H1 (cell line): ENCODE measurements at regions not wholly inside any gene's neighbourhood (a gene's known extent, or its start where the extent isn't known, plus 50 kb on each side); places are given as distances from the start of the nearest gene placed in this dataset.

Experiments used
- CTCF ChIA-PET: fragments of 300-600 bp; sonication (Branson Sonifier 250); formaldehyde crosslinking; loops from one replicate; lab custom pipeline; 2021; ENCODE audit not compliant: partially characterized antibody; lab: Charles Lee
- POLR2A ChIA-PET: fragments of 300-600 bp; sonication (Branson Sonifier 250); formaldehyde crosslinking; loops from one replicate; lab custom pipeline; 2021; ENCODE audit warnings: inconsistent platforms; ENCODE audit not compliant: partially characterized antibody; lab: Charles Lee
- DNase-seq, 2 experiments: peaks; one replicate each; pipeline versions ENCODE4 v3.0.0 to v3.0.0-alpha.2; 2010 to 2022; ENCODE audit warnings: low spot score in 2 of 2, low read depth in 1 of 2, mixed read lengths in 1 of 2
- FAIRE-seq: peaks from 2 replicates; lab custom pipeline; 2011; peaks lifted over from hg19 to GRCh38; lab: Jason Lieb, UNC
- H2AFZ ChIP-seq: 2 replicates; pipeline ENCODE4 v1.8.1; 2012; ENCODE audit warnings: low read length, inconsistent platforms
- H2AK5ac ChIP-seq: 2 replicates; pipeline ENCODE4 v1.6.1; 2013; ENCODE audit warnings: low read depth, low read length
- H2BK120ac ChIP-seq: replicated peaks from 2 replicates; pipeline ENCODE3; 2013; ENCODE audit warnings: low read depth, low read length, inconsistent platforms
- H2BK12ac ChIP-seq: 2 replicates; pipeline ENCODE4 v1.6.1; 2013; ENCODE audit warnings: low read depth, low read length
- H2BK15ac ChIP-seq: 2 replicates; pipeline ENCODE4 v1.6.1; 2013; ENCODE audit warnings: low read length
- H2BK20ac ChIP-seq: 2 replicates; pipeline ENCODE4 v1.6.1; 2013; ENCODE audit warnings: low read length
- H2BK5ac ChIP-seq: 2 replicates; pipeline ENCODE4 v1.6.1; 2013; ENCODE audit warnings: low read depth, low read length
- H3K14ac ChIP-seq: 2 replicates; pipeline ENCODE4 v1.6.1; 2013; ENCODE audit warnings: inconsistent platforms; ENCODE audit not compliant: insufficient read length
- H3K18ac ChIP-seq: 2 replicates; pipeline ENCODE4 v1.6.1; 2013; ENCODE audit warnings: low read length; ENCODE audit errors: extremely low read depth
- H3K23ac ChIP-seq: 2 replicates; pipeline ENCODE4 v1.6.1; 2013; ENCODE audit warnings: inconsistent platforms; ENCODE audit not compliant: insufficient read length
- H3K23me2 ChIP-seq: 2 replicates; pipeline ENCODE4 v1.6.1; 2013; ENCODE audit warnings: low read depth, low read length
- H3K27ac ChIP-seq: 2 replicates; pipeline ENCODE4 v1.6.1; 2011; ENCODE audit warnings: low read depth, low read length, inconsistent platforms
- H3K27me3 ChIP-seq, 4 experiments: replicated peaks in 1 of 4; 1 replicate in 1 of 4; 2 replicates in 3 of 4; pipeline versions ENCODE4 v1.6.1 to v1.8.1; 2011 to 2013; ENCODE audit warnings: low read length in 3 of 4, mild to moderate bottlenecking in 3 of 4, inconsistent platforms in 2 of 4, mixed read lengths in 2 of 4, moderate library complexity in 1 of 4; ENCODE audit not compliant: control insufficient read depth in 3 of 4, insufficient read depth in 3 of 4; ENCODE audit errors: extremely low read depth in 1 of 4
- H3K36me3 ChIP-seq, 4 experiments: 2 replicates each; pipeline versions ENCODE4 v1.6.1 to v1.8.1; 2011 to 2013; ENCODE audit warnings: mild to moderate bottlenecking in 4 of 4, low read length in 3 of 4, moderate library complexity in 2 of 4, control low read depth in 1 of 4, inconsistent platforms in 1 of 4; ENCODE audit not compliant: insufficient read depth in 4 of 4, control insufficient read depth in 2 of 4
- H3K4ac ChIP-seq: replicated peaks from 2 replicates; pipeline ENCODE3; 2013; ENCODE audit warnings: low read length, low read depth, mixed read lengths, inconsistent platforms; ENCODE audit not compliant: insufficient read length
- H3K4me1 ChIP-seq, 4 experiments: replicated peaks in 1 of 4; 1 replicate in 1 of 4; 2 replicates in 3 of 4; pipeline versions ENCODE4 v1.6.1 to v1.8.1; 2011 to 2013; ENCODE audit warnings: low read length in 3 of 4, inconsistent platforms in 2 of 4, mixed read lengths in 1 of 4; ENCODE audit not compliant: insufficient read depth in 4 of 4, control insufficient read depth in 3 of 4
- H3K4me2 ChIP-seq, 2 experiments: 2 replicates each; pipeline versions ENCODE4 v1.6.1 to v1.8.1; 2011 to 2013; ENCODE audit warnings: low read depth in 2 of 2, low read length in 2 of 2, control low read depth in 1 of 2, inconsistent platforms in 1 of 2, mild to moderate bottlenecking in 1 of 2; ENCODE audit not compliant: insufficient read depth in 1 of 2
- H3K4me3 ChIP-seq, 4 experiments: fragments of 200-600, 300-600 bp in 1 of 4; sonication (generic), shearing (Covaris generic), sonication (Bioruptor Twin) in 1 of 4; 2 replicates each; pipeline versions ENCODE4 v1.5.1 to v1.8.1; 2011 to 2016; ENCODE audit warnings: low read length in 4 of 4, low read depth in 3 of 4, control low read depth in 2 of 4, inconsistent platforms in 2 of 4, mild to moderate bottlenecking in 2 of 4, mixed read lengths in 1 of 4, moderate library complexity in 1 of 4; ENCODE audit not compliant: insufficient read depth in 2 of 4; ENCODE audit errors: extremely low read depth in 1 of 4
- H3K56ac ChIP-seq: replicated peaks from 2 replicates; pipeline ENCODE3; 2013; ENCODE audit warnings: low read depth, mild to moderate bottlenecking, mixed read lengths, low read length, inconsistent platforms; ENCODE audit not compliant: insufficient read length
- H3K79me1 ChIP-seq: 2 replicates; pipeline ENCODE4 v1.6.1; 2013; ENCODE audit warnings: low read depth, low read length, control low read depth
- H3K79me2 ChIP-seq, 2 experiments: 2 replicates each; pipeline versions ENCODE4 v1.6.1 to v1.8.1; 2012 to 2013; ENCODE audit warnings: low read length in 2 of 2, mild to moderate bottlenecking in 2 of 2, inconsistent platforms in 1 of 2; ENCODE audit not compliant: insufficient read depth in 2 of 2, control insufficient read depth in 1 of 2
- H3K9ac ChIP-seq, 4 experiments: replicated peaks in 1 of 4; 1 replicate in 1 of 4; 2 replicates in 3 of 4; pipeline versions ENCODE4 v1.6.1 to v1.8.1; 2011 to 2013; ENCODE audit warnings: low read depth in 3 of 4, low read length in 3 of 4, control low read depth in 2 of 4, mild to moderate bottlenecking in 2 of 4, moderate library complexity in 2 of 4, inconsistent platforms in 1 of 4; ENCODE audit errors: extremely low read depth in 1 of 4
- H3K9me3 ChIP-seq, 2 experiments: 2 replicates each; pipeline versions ENCODE4 v1.6.1 to v1.8.1; 2012 to 2013; ENCODE audit warnings: mild to moderate bottlenecking in 2 of 2, moderate library complexity in 2 of 2, control low read depth in 1 of 2, inconsistent platforms in 1 of 2, low read depth in 1 of 2, low read length in 1 of 2, mixed read lengths in 1 of 2; ENCODE audit not compliant: insufficient read depth in 2 of 2
- H4K20me1 ChIP-seq, 2 experiments: replicated peaks in 1 of 2; 2 replicates each; pipeline versions ENCODE3 to v1.8.1; 2011 to 2013; ENCODE audit warnings: inconsistent platforms in 2 of 2, low read length in 2 of 2, mild to moderate bottlenecking in 1 of 2; ENCODE audit not compliant: insufficient read depth in 2 of 2, control insufficient read depth in 1 of 2
- H4K5ac ChIP-seq: 2 replicates; pipeline ENCODE4 v1.6.1; 2013; ENCODE audit warnings: low read length, low read depth, mixed read lengths, inconsistent platforms; ENCODE audit not compliant: insufficient read length
- H4K8ac ChIP-seq: 2 replicates; pipeline ENCODE4 v1.8.0; 2013; ENCODE audit warnings: mild to moderate bottlenecking, moderate library complexity, low read length, inconsistent platforms; ENCODE audit not compliant: insufficient read depth; ENCODE audit errors: extremely low read depth
- H4K91ac ChIP-seq: replicated peaks from 2 replicates; pipeline ENCODE3; 2013; ENCODE audit warnings: low read length, mixed read lengths, inconsistent platforms; ENCODE audit not compliant: insufficient read length
- ASH2L ChIP-seq: fragments of 200-600, 300-600 bp; sonication (generic); IDR thresholded peaks from one replicate; pipeline ENCODE4 v1.7.1; 2017; ENCODE audit warnings: low read length
- CREB1 ChIP-seq: IDR thresholded peaks from 2 replicates; pipeline ENCODE4 v1.6.1; 2012; ENCODE audit warnings: inconsistent platforms
- HDAC6 ChIP-seq: IDR thresholded peaks from one replicate; pipeline ENCODE4 v1.7.1; 2012; ENCODE audit warnings: low read depth, mild to moderate bottlenecking, inconsistent platforms, low read length, moderate library complexity
- YY1 ChIP-seq: IDR thresholded peaks from 2 replicates; pipeline ENCODE4 v1.6.1; 2011; ENCODE audit warnings: low read depth, mild to moderate bottlenecking, low read length
- WGBS, 2 experiments: shearing (Covaris generic) in 1 of 2; methylation state at CpG; one replicate each; pipeline versions ENCODE4 v1.1.6 to v1.1.7; 2013 to 2015; ENCODE audit warnings: low lambda C conversion rate in 2 of 2, mixed read lengths in 2 of 2, inconsistent platforms in 1 of 2, low coverage in 1 of 2, missing lambda C conversion rate in 1 of 2; ENCODE audit not compliant: insufficient replicate concordance in 2 of 2, insufficient coverage in 1 of 2, insufficient read length in 1 of 2; ENCODE audit errors: extremely low coverage in 1 of 2, missing lambda C conversion rate in 1 of 2; 5-methylcytosine and 5-hydroxymethylcytosine counted together

DNA sequence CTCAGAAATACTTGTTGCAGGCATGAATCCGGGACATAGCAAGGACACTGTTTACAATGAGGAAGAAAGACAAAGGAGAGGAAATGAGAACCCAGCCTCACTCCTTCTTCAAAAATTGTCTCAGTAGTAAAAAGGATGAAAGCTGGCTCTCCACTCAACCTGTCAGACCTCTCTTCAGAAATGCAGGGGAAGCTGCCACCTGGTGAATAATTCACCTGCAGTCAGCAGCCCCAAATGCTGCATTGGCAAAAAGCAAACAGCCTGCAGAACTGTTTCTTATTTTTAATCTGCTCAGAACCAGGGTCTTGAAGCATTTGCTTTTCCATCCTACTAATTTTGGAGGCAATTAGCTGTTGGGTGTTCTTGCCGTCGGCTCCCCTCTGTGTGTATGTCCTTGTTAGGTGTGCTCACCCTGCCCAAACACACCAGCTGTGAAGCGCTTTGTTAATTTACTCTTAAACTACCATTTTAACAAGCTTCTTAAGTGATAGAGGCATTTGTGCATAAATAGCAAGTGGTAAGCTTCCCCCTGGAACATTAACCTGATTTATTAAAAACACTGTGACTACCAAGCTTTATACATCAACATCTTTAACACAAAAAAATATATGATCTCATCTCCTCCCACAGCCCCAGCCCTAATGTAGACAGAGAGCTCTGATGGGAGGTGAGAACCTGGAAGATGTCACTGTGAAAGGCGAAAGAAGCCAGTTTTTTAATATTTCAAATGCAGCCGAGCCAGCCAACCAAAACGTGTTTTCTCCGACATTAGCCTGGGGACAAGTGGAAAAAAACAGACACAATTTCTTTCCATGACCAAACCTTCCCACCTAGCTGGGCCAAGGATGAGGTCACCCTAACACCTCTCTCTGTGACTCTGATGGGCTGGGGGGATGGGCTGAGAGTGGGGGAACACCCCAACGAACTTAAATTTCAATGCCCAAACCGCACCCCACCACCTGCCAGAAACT is 451.0 kb upstream of the SULF2 start:
- H3K79me1 ChIP-seq = no peaks in the 10 kb centered on the region
- H3K27ac ChIP-seq = no peak overlapping the region
- H3K56ac ChIP-seq = no peak overlapping the region
- no peak overlapping the region for H3K23ac ChIP-seq
- no peak overlapping the region for H3K4me2 ChIP-seq
- ChIA-PET POLR2A (interaction anchor here (1.0 kb wide), 1 partner anchor 88 kb away, joined by 3 read pairs; no protein-coding TSS in a partner anchor), CTCF (interaction anchor here (0.6 to 1.6 kb wide), 4 partner anchors 13 to 379 kb away, joined by 3 to 4 read pairs (median 3); no protein-coding TSS in a partner anchor)
- H3K9ac ChIP-seq = no peak overlapping the region
- H4K91ac ChIP-seq = no peak overlapping the region
- no peak overlapping the region for H2BK12ac ChIP-seq
- no peak overlapping the region for H3K18ac ChIP-seq
- no peak for TF ChIP-seq HDAC6
- TF ChIP-seq YY1 = no peak
- TF ChIP-seq CREB1 = no peak
- TF ChIP-seq ASH2L = no peak
- WGBS, 2 experiments = 87% methylated on average over 10 of the region's 10 CpGs; no CpG with 5 or more reads in 1 of the 2 experiments
- no peak overlapping the region for H3K4ac ChIP-seq
- no peaks in the 10 kb centered on the region for H3K79me2 ChIP-seq
- H3K4me3 ChIP-seq = no peak overlapping the region
- no peak overlapping the region for H2AFZ ChIP-seq
- no peaks in the 10 kb centered on the region; the same call in 1 of the 2 replicates for H3K23me2 ChIP-seq
- H3K4me1 ChIP-seq = peaks cover 0 to 7% (median 0%) of the 10 kb centered on the region in 4 experiments; a peak in 1 of 7 replicates
- no peak overlapping the region for H2BK20ac ChIP-seq
- H4K5ac ChIP-seq = no peak overlapping the region
- peaks cover 0 to 4% of the 10 kb centered on the region in 2 experiments; a peak in 2 of 4 replicates for H3K9me3 ChIP-seq
- H2BK15ac ChIP-seq = no peak overlapping the region
- no peaks in the 10 kb centered on the region for H3K27me3 ChIP-seq
- DNase-seq = no peak
- H4K20me1 ChIP-seq = no peaks in the 10 kb centered on the region
- no peaks in the 10 kb centered on the region for H3K36me3 ChIP-seq
- no peak for FAIRE-seq
- no peak overlapping the region for H4K8ac ChIP-seq
- no peak overlapping the region for H2BK120ac ChIP-seq
- H3K14ac ChIP-seq = no peak overlapping the region
- no peak overlapping the region for H2AK5ac ChIP-seq
- no peak overlapping the region for H2BK5ac ChIP-seq
